ENCODE measurements at regions not wholly inside any gene's neighbourhood (a gene's known extent, or its start where the extent isn't known, plus 50 kb on each side); places are given as distances from the start of the nearest gene placed in this dataset.
"Not testable (repeated sequence)": the region's sequence is repeated elsewhere in the genome, so short reads cannot be mapped to it uniquely, and the experiment has no call there.

GRCh38 chr5:7289634-7290033, 106.3 kb upstream of the ADCY2 start:
- H3K9me3 Mint-ChIP-seq; H3K4me1 Mint-ChIP-seq (ENCODE audit: low read depth); H3K4me3 Mint-ChIP-seq; H3K27ac Mint-ChIP-seq; H3K27me3 Mint-ChIP-seq; H3K36me3 Mint-ChIP-seq (ENCODE audit: low read depth): not testable (repeated sequence)

- not testable (repeated sequence) for H3K9me3 Mint-ChIP-seq; H3K36me3 Mint-ChIP-seq (ENCODE audit: low read depth); H3K4me3 Mint-ChIP-seq; H3K27me3 Mint-ChIP-seq; H3K27ac Mint-ChIP-seq; H3K4me1 Mint-ChIP-seq (ENCODE audit: low read depth)
Observed at GRCh38 chr5:7297821-7298220, 98.1 kb upstream of the ADCY2 start.

- H3K36me3 Mint-ChIP-seq (ENCODE audit: low read depth); H3K9me3 Mint-ChIP-seq; H3K4me3 Mint-ChIP-seq; H3K27ac Mint-ChIP-seq; H3K4me1 Mint-ChIP-seq (ENCODE audit: low read depth); H3K27me3 Mint-ChIP-seq: not testable (repeated sequence)
Observed at GRCh38 chr5:7299731-7300130, 96.2 kb upstream of the ADCY2 start.

- not testable (repeated sequence) for H3K4me3 Mint-ChIP-seq; H3K36me3 Mint-ChIP-seq (ENCODE audit: low read depth); H3K27ac Mint-ChIP-seq; H3K4me1 Mint-ChIP-seq (ENCODE audit: low read depth); H3K9me3 Mint-ChIP-seq; H3K27me3 Mint-ChIP-seq
Observed at GRCh38 chr5:7305000-7305674, 90.8 kb upstream of the ADCY2 start.

- not testable (repeated sequence) for H3K4me1 Mint-ChIP-seq (ENCODE audit: low read depth); H3K27ac Mint-ChIP-seq; H3K4me3 Mint-ChIP-seq; H3K36me3 Mint-ChIP-seq (ENCODE audit: low read depth); H3K27me3 Mint-ChIP-seq; H3K9me3 Mint-ChIP-seq
Observed at GRCh38 chr5:7306556-7306955, 89.4 kb upstream of the ADCY2 start.

GRCh38 chr5:7307709-7308108, 88.2 kb upstream of the ADCY2 start:
- H3K27ac Mint-ChIP-seq; H3K27me3 Mint-ChIP-seq; H3K4me1 Mint-ChIP-seq (ENCODE audit: low read depth); H3K9me3 Mint-ChIP-seq; H3K36me3 Mint-ChIP-seq (ENCODE audit: low read depth); H3K4me3 Mint-ChIP-seq: not testable (repeated sequence)

- not testable (repeated sequence) for H3K36me3 Mint-ChIP-seq (ENCODE audit: low read depth); H3K27ac Mint-ChIP-seq; H3K4me1 Mint-ChIP-seq (ENCODE audit: low read depth); H3K4me3 Mint-ChIP-seq; H3K9me3 Mint-ChIP-seq; H3K27me3 Mint-ChIP-seq
Observed at GRCh38 chr5:7309715-7310114, 86.2 kb upstream of the ADCY2 start.

GRCh38 chr5:7310656-7311055, 85.3 kb upstream of the ADCY2 start:
- not testable (repeated sequence) for H3K4me1 Mint-ChIP-seq (ENCODE audit: low read depth); H3K36me3 Mint-ChIP-seq (ENCODE audit: low read depth); H3K27ac Mint-ChIP-seq; H3K27me3 Mint-ChIP-seq; H3K4me3 Mint-ChIP-seq; H3K9me3 Mint-ChIP-seq

- H3K4me3 Mint-ChIP-seq = no peak overlapping the region
- H3K4me1 Mint-ChIP-seq (ENCODE audit: low read depth) = no peaks in the 10 kb centered on the region
- peaks cover 4% of the 10 kb centered on the region for H3K9me3 Mint-ChIP-seq
- no peaks in the 10 kb centered on the region for H3K36me3 Mint-ChIP-seq (ENCODE audit: low read depth)
- no peaks in the 10 kb centered on the region for H3K27me3 Mint-ChIP-seq
- H3K27ac Mint-ChIP-seq = no peak overlapping the region
Observed at GRCh38 chr5:7315118-7315517, 80.8 kb upstream of the ADCY2 start.

GRCh38 chr5:7317751-7318150, 78.2 kb upstream of the ADCY2 start:
- no peaks in the 10 kb centered on the region for H3K9me3 Mint-ChIP-seq
- H3K4me3 Mint-ChIP-seq = no peak overlapping the region
- no peak overlapping the region for H3K27ac Mint-ChIP-seq
- H3K36me3 Mint-ChIP-seq (ENCODE audit: low read depth) = no peaks in the 10 kb centered on the region
- no peaks in the 10 kb centered on the region for H3K27me3 Mint-ChIP-seq
- H3K4me1 Mint-ChIP-seq (ENCODE audit: low read depth) = no peaks in the 10 kb centered on the region

GRCh38 chr5:7320701-7321301, 75.1 kb upstream of the ADCY2 start:
- Mint-ChIP-seq H3K4me1 (ENCODE audit: low read depth) (no peaks in the 10 kb centered on the region), H3K27ac (no peak overlapping the region), H3K4me3 (no peak overlapping the region), H3K36me3 (ENCODE audit: low read depth) (no peaks in the 10 kb centered on the region), H3K27me3 (no peaks in the 10 kb centered on the region), H3K9me3 (no peaks in the 10 kb centered on the region)

GRCh38 chr5:7321724-7322123, 74.2 kb upstream of the ADCY2 start:
- H3K9me3 Mint-ChIP-seq = no peaks in the 10 kb centered on the region
- no peaks in the 10 kb centered on the region for H3K36me3 Mint-ChIP-seq (ENCODE audit: low read depth)
- H3K4me1 Mint-ChIP-seq (ENCODE audit: low read depth) = no peaks in the 10 kb centered on the region
- no peaks in the 10 kb centered on the region for H3K27me3 Mint-ChIP-seq
- no peak overlapping the region for H3K4me3 Mint-ChIP-seq
- no peak overlapping the region for H3K27ac Mint-ChIP-seq

GRCh38 chr5:7324919-7325318, 71.0 kb upstream of the ADCY2 start:
- Mint-ChIP-seq H3K9me3 (peaks cover 5% of the 10 kb centered on the region), H3K27me3 (no peaks in the 10 kb centered on the region)

GRCh38 chr5:7325975-7326913, 69.7 kb upstream of the ADCY2 start:
- no peaks in the 10 kb centered on the region for H3K36me3 Mint-ChIP-seq (ENCODE audit: low read depth)
- peaks cover 5% of the 10 kb centered on the region for H3K9me3 Mint-ChIP-seq

More at GRCh38 chr5:7324919-7325318, 71.0 kb upstream of the ADCY2 start:
- no peak overlapping the region for H3K27ac Mint-ChIP-seq
- H3K4me3 Mint-ChIP-seq = no peak overlapping the region
- no peaks in the 10 kb centered on the region for H3K36me3 Mint-ChIP-seq (ENCODE audit: low read depth)
- H3K4me1 Mint-ChIP-seq (ENCODE audit: low read depth) = no peaks in the 10 kb centered on the region

GRCh38 chr5:7329141-7329540, 66.8 kb upstream of the ADCY2 start:
- H3K27me3 Mint-ChIP-seq = no peaks in the 10 kb centered on the region
- peaks cover 5% of the 10 kb centered on the region for H3K9me3 Mint-ChIP-seq
- H3K4me3 Mint-ChIP-seq = no peak overlapping the region
- H3K4me1 Mint-ChIP-seq (ENCODE audit: low read depth) = no peaks in the 10 kb centered on the region
- no peak overlapping the region for H3K27ac Mint-ChIP-seq
- H3K36me3 Mint-ChIP-seq (ENCODE audit: low read depth) = no peaks in the 10 kb centered on the region

More at GRCh38 chr5:7325975-7326913, 69.7 kb upstream of the ADCY2 start:
- H3K27ac Mint-ChIP-seq = no peak overlapping the region
- H3K4me3 Mint-ChIP-seq = no peak overlapping the region
- H3K4me1 Mint-ChIP-seq (ENCODE audit: low read depth) = no peaks in the 10 kb centered on the region
- no peaks in the 10 kb centered on the region for H3K27me3 Mint-ChIP-seq

Measured in stimulated activated naive CD8-positive, alpha-beta T cell treated with anti-CD3 and anti-CD28 coated beads, Interleukin-15, Interleukin-2, amounts not matched to agents 100 ng/mL and 50 ng/mL, for 24 hours (primary cell).